GM19397 (cell line): ENCODE measurements at regions not wholly inside any gene's neighbourhood (a gene's known extent, or its start where the extent isn't known, plus 50 kb on each side); places are given as distances from the start of the nearest gene placed in this dataset.

Experiments used
- ATAC-seq: cut with Tn5 transposase; IDR thresholded peaks from one replicate; pipeline ENCODE4 v1.9.1; 2021; ENCODE audit warnings: mild to moderate bottlenecking, moderate library complexity; ENCODE audit not compliant: unreplicated experiment

- ATAC-seq: no peak
Observed at GRCh38 chr18:43875511-43875910, 598.2 kb upstream of the SYT4 start.

- ATAC-seq: no peak
Observed at GRCh38 chr18:43876286-43876685, 599.0 kb upstream of the SYT4 start.

DNA sequence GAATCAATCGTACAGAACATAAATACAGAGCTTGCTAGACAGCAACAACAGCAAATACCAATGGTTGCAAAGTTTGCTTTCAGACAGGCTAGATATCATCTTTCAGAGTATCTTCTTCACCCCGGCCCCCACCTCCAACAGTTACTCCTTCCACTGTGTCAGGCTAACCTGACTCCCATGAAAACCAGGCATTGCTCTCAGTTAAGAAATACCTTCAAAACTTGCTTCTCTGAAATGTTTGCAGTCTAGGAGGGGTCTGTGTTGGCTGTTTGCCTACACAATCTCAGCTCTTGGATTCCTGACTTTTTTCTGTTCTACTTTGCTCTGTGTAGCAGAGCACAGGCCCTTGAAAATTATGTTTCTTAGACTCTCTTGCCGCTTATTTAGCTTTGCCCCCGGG, 599.5 kb upstream of the SYT4 start:
- no peak for ATAC-seq

- ATAC-seq: no peak
Observed at GRCh38 chr18:43877616-43878321, 600.5 kb upstream of the SYT4 start.

DNA sequence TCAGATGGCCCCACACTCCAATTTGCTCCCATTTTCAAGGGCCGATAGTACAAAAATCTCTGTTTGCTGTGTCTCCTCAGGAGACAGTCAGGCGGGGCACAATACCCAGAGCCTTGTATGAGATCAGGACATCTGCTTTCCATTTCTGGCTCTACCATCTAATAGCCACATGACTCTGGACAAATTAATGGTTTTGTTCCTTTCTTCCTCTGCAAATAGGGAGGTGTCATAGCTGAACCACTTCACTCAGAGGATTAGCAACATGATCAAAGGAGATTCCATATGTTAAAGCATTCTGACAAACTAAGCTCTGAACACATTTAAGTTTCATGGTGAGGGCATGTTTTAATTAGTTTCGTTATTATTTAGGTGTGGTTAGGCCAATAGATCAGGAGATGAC, 602.1 kb upstream of the SYT4 start:
- no peak for ATAC-seq

- ATAC-seq: no peak
Observed at GRCh38 chr18:43882358-43883055, 605.2 kb upstream of the SYT4 start.

DNA sequence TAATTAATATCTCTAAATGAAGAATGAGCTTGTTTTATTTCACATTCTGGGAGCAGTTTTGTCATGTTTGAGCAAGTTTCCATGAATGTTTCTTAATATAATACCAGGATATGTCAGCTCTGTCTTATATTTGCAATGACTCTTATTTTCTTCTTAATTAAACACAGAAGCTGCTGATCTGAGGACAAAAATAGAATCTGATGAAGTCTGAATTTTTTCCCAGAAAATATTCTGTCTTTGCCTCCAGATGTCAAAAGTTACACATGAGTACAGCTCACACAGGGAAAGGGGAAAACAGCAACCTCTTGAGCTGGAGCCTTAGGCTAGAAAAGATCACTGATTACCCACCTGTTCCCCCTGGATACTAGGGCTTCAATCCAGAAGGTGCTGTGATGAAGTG, 606.6 kb upstream of the SYT4 start:
- no peak for ATAC-seq

- no peak for ATAC-seq
Observed at GRCh38 chr18:43886341-43886740, 609.1 kb upstream of the SYT4 start.

DNA sequence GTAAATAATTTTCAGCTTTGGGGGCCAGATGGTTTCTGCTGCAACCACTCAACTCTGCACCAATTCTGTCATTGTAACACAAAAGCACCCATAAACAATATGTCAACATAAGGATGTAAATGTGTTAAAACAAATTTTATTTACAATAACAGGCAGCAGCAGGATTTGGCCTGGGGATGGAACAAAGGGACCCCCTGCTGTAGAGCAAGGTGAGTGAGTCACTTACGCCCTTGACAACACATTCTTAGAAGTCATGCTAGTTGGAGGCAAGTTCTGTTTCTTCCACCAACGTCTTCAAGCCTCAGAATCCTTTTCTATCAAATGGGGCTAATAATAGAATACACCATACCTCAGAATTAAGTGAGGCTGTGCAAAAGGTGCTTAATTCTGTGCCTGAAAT, 610.2 kb upstream of the SYT4 start:
- no peak for ATAC-seq

DNA sequence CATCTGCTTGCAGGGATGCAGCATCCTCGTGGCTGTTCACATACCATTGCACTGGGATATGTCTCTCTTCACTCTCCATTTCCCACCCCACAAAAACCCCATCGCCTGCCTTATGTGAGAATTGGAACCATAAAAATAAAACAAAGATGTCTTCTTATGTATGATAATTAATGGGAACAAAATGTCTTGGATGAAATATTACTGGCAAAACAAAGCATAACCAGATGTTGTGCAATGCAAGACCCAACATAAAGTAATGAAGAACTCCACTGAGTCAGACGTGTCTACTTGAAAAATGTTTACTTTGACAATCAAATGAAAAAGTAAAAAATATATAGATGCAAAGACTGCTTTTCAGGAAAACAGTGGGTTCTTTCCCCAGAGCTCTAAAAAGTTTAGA, 611.3 kb upstream of the SYT4 start:
- ATAC-seq: no peak

DNA sequence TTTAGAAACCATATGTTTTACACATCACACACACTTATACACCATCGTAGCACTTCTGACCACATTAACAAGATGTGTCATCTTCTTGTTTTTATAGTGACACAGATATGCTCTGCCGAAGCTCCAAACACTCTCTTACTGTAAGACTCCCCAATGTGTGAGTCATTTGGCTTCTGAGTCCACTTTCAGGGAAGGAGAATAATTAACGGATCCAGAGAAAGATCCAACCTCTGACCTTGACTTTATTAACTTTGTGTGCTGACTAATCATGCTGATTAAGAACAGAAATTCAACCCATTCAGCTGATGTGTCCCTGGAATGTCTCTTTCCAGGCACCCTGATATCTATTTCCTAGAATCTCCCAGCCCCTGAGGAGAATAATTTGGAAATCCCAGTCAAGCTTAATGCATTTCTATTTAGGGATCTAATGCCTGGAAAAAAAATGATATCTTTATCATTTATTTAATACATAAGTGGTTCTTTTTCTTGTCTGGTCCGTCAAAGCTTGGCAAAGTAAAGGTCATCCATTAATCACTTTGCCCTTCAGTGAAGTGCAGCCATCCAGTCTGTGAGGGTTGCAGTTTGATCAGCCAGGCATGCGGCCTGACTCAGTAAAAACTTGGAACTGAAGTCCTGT, 615.8 kb upstream of the SYT4 start:
- no peak for ATAC-seq

DNA sequence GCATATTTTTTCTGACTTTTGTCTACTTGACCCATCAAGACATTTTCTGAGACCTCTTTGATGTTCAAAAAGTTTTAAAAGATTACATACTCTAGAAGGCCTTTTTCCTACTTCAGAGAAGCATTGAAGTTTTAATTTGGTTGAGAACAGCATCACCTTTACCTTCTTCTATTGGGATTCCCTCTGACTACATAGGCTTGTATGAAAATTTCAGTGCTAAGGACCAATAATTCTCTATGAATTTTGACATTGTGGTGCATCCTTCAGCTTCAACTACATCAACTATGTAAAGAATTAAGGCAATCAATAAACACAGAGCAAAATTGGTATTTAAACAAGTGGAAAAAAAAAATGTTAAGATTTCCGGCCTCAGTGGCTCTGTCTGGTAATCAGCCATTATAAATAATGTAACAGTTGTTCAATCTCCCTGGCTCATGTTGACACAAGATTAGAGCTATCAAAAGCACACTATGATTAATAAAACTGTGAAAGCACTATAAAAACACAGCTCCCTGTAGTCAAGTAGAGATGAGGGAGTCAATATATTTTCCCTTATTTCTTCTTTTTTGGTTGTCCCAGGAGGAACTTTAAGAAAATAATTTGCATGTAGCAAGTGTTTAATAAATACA, 627.0 kb upstream of the SYT4 start:
- no peak for ATAC-seq

DNA sequence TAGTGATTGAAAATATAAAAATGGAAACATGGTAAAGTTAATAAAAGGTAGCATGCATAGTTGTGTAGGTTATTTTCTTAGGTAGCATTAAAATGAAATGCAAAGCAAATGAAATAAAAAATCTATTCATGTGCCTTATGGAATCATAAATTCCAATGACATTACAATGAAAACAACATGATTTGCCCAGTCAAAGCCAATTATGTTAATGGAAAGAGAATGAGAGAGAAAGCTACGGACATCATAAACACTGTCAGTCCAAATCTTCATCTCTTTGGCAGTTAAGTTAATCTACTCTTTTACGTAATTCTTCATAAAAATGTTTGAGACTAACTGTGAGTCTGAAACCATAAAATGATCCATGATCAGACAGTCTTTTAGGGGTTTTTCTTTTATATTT, 636.7 kb upstream of the SYT4 start:
- ATAC-seq: no peak

- peak; percentile 28 for ATAC-seq
Observed at GRCh38 chr18:43916984-43917383, 639.7 kb upstream of the SYT4 start.

GRCh38 chr18:43917520-43917919, 640.2 kb upstream of the SYT4 start:
- ATAC-seq: peak; percentile 50

- ATAC-seq: no peak
Observed at GRCh38 chr18:43919551-43919950, 642.3 kb upstream of the SYT4 start.

DNA sequence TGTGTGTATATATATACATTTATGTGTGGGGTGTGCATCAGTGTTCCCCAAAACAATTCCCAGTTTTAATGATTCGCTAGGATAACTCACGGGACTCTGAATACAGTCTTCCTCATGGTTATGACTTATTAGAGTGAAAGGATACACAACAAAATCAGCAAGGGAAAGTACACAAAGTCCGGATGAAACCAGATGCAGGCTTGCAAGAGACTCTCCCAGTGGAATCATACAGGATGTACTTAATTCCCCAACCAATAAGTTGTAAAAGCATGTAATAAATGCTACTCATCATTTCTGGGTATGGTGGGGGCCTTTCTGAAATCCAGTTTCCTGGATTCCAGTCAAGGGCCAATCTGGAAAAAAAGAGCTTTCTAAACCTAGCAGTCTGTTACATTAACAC, 654.1 kb upstream of the SYT4 start:
- ATAC-seq: no peak

DNA sequence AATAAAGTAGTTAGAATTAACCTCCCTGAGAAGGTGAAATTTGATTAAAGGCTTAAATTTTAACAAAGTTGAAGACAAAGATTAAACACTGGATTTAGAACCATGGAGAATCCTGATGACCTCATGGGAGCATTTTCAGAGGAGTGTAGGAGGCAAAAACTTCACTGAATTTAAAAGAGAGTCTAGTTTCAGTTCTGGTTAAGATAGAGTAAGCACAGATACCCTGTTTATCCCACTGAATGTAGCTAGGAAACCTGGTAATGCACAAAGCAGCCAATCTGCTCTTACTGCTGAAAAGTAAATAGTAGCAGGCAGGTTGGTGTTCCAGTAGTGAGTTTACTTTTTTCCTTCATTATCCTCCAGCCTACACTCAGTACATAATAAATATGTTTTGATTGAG, 654.9 kb upstream of the SYT4 start:
- ATAC-seq: no peak

DNA sequence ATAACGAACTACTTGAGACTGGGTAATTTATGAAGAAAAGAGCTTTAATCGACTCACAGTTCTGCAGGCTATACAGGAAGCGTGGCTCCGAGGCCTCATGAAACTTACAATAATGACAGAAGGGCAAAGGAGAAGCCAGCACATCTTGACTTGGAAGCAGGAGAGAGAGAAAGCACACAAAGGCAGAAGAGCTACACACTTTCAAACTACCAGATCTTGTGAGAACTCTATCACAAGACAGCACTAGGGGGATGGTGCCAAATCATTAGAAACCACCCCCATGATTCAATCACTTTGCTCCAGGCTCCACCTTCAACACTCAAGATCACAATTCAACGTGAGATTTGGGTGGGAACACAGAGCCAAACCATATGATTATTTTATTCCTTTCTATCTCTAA, 655.9 kb upstream of the SYT4 start:
- ATAC-seq: no peak

- ATAC-seq: no peak
Observed at GRCh38 chr18:43934322-43934721, 657.0 kb upstream of the SYT4 start.

DNA sequence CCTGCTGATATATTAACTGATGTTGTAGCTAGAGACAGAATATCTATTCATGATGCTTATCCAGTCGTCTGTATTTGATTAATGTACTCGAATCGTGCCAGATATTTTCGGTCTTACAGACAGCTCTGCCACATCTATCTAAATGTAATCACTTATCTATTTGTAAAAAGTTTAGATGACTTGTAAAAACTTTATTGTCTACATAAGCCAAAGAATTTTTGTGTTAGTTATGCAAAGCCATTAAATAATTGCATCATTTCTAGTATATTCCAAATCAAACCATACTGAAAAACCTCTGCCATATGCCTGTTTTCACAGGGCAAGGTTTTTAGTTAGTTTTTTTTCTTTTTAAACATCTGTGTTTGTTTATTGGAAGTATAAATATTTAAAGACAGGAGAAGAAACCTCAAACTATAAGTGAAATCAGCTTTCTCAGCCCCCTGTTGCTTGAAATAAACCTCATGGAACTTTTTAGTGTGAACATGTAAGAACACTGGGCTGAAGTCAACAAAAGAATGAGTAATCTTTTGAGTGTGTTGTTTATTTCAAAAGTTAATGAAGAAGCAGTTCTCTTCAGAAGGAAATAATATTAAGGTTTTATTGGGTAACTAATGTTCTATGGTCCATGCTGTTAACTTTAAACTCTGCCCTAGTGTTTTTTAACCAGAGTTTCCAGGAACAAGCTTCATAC, 657.6 kb upstream of the SYT4 start:
- ATAC-seq: no peak
